ENCODE measurements at regions not wholly inside any gene's neighbourhood (a gene's known extent, or its start where the extent isn't known, plus 50 kb on each side); places are given as distances from the start of the nearest gene placed in this dataset.

GRCh38 chr15:38072007-38072347, 137.5 kb downstream of the TMCO5A start:
- no peaks in the 10 kb centered on the region for H3K36me3 Mint-ChIP-seq (ENCODE audit: low read depth)
- H3K27me3 Mint-ChIP-seq (ENCODE audit: low read depth, poor library complexity), result peaks cover 3% of the 10 kb centered on the region
- no peak for DNase-seq
- H3K4me1 Mint-ChIP-seq, result peaks cover 98% of the 10 kb centered on the region
- H3K27ac Mint-ChIP-seq, result peak overlapping the region; percentile 100
- peak overlapping the region; percentile 82 for H3K4me3 Mint-ChIP-seq
- H3K9me3 Mint-ChIP-seq, result no peaks in the 10 kb centered on the region
- TF ChIP-seq CTCF (IDR thresholded peaks at IDR 0.05), result no peak

GRCh38 chr15:38072348-38073177, 138.1 kb downstream of the TMCO5A start:
- DNase-seq, result peak; percentile 78
- Mint-ChIP-seq H3K4me3 (peak overlapping the region; percentile 82), H3K27ac (peak overlapping the region; percentile 100), H3K4me1 (peaks cover 99% of the 10 kb centered on the region), H3K27me3 (ENCODE audit: low read depth, poor library complexity) (peaks cover 3% of the 10 kb centered on the region), H3K9me3 (no peaks in the 10 kb centered on the region), H3K36me3 (ENCODE audit: low read depth) (no peaks in the 10 kb centered on the region)
- TF ChIP-seq CTCF (IDR thresholded peaks at IDR 0.05), result no peak

- H3K27me3 Mint-ChIP-seq (ENCODE audit: low read depth, poor library complexity), result peaks cover 3% of the 10 kb centered on the region
- peaks cover 92% of the 10 kb centered on the region for H3K4me1 Mint-ChIP-seq
- DNase-seq, result peak; percentile 15
- TF ChIP-seq CTCF (IDR thresholded peaks at IDR 0.05), result no peak
- H3K27ac Mint-ChIP-seq, result peak overlapping the region; percentile 100
- peak overlapping the region; percentile 82 for H3K4me3 Mint-ChIP-seq
- no peaks in the 10 kb centered on the region for H3K9me3 Mint-ChIP-seq
- H3K36me3 Mint-ChIP-seq (ENCODE audit: low read depth), result no peaks in the 10 kb centered on the region
Measured at GRCh38 chr15:38073178-38073946, 138.9 kb downstream of the TMCO5A start.

- no peak for TF ChIP-seq CTCF (IDR thresholded peaks at IDR 0.05)
- no peaks in the 10 kb centered on the region for H3K36me3 Mint-ChIP-seq (ENCODE audit: low read depth)
- no peak for DNase-seq
- H3K9me3 Mint-ChIP-seq, result no peaks in the 10 kb centered on the region
- H3K4me1 Mint-ChIP-seq, result peaks cover 85% of the 10 kb centered on the region
- peak overlapping the region; percentile 100 for H3K27ac Mint-ChIP-seq
- H3K4me3 Mint-ChIP-seq, result peak overlapping the region; percentile 82
- peaks cover 3% of the 10 kb centered on the region for H3K27me3 Mint-ChIP-seq (ENCODE audit: low read depth, poor library complexity)
Measured at GRCh38 chr15:38074029-38074428, 139.6 kb downstream of the TMCO5A start.

GRCh38 chr15:38075466-38075865, 141.0 kb downstream of the TMCO5A start:
- H3K36me3 Mint-ChIP-seq (ENCODE audit: low read depth), result no peaks in the 10 kb centered on the region
- H3K27ac Mint-ChIP-seq, result peak overlapping the region; percentile 40
- no peak for TF ChIP-seq CTCF (IDR thresholded peaks at IDR 0.05)
- H3K27me3 Mint-ChIP-seq (ENCODE audit: low read depth, poor library complexity), result peaks cover 3% of the 10 kb centered on the region
- peaks cover 71% of the 10 kb centered on the region for H3K4me1 Mint-ChIP-seq
- H3K4me3 Mint-ChIP-seq, result no peak overlapping the region
- DNase-seq, result no peak
- no peaks in the 10 kb centered on the region for H3K9me3 Mint-ChIP-seq

All from nephron progenitor cell (in vitro differentiated cells).